GM12878 (cell line): ENCODE measurements at regions not wholly inside any gene's neighbourhood (a gene's known extent, or its start where the extent isn't known, plus 50 kb on each side); places are given as distances from the start of the nearest gene placed in this dataset.

Source experiments
- ATAC-seq: fragments of 200-7000 bp; cut with Tn5 transposase; 3 replicates; pipeline ENCODE4 v1.9.1; 2020; ENCODE audit warnings: mild to moderate bottlenecking, moderate library complexity
- BruUV-seq: library from RNA; stranded (reverse); fragments of 400-500 nt; replicated peaks from 2 replicates; lab custom pipeline; 2021; lab: Mats Ljungman, UMichigan
- CTCF ChIA-PET: fragments of 300-600 bp; sonication (Branson Sonifier 250); formaldehyde crosslinking; extraction: SDS; loops from one replicate; lab custom pipeline; 2021; ENCODE audit warnings: inconsistent platforms; lab: Yijun Ruan, JAX
- POLR2A ChIA-PET: fragments of 350-600 bp; formaldehyde crosslinking; extraction: SDS; loops from one replicate; lab custom pipeline; 2021; ENCODE audit warnings: inconsistent platforms; lab: Charles Lee
- RAD21 ChIA-PET: fragments of 300-600 bp; sonication (Branson Sonifier 250); formaldehyde crosslinking; loops from one replicate; lab custom pipeline; 2023; ENCODE audit warnings: antibody characterized with exemption; ENCODE audit not compliant: unreplicated experiment; lab: Charles Lee
- SMC1A ChIA-PET: fragments of 300-600 bp; sonication (Branson Sonifier 250); formaldehyde crosslinking; loops from one replicate; lab custom pipeline; 2023; ENCODE audit not compliant: unreplicated experiment, uncharacterized antibody; lab: Charles Lee
- DNase-seq: peaks from one replicate; pipeline ENCODE4 v3.0.0-alpha.2; 2011; ENCODE audit warnings: low read depth, low spot score
- FAIRE-seq: peaks from 3 replicates; lab custom pipeline; 2011; peaks lifted over from hg19 to GRCh38; lab: Jason Lieb, UNC
- H2AFZ ChIP-seq: 2 replicates; pipeline ENCODE4 v1.6.0; 2011; ENCODE audit warnings: low read depth, low read length, control low read depth; ENCODE audit not compliant: control insufficient read depth
- H3K27ac ChIP-seq: 2 replicates; pipeline ENCODE4 v1.5.1; 2011; ENCODE audit warnings: control low read depth; ENCODE audit not compliant: control insufficient read depth, insufficient read depth
- H3K27me3 ChIP-seq, 2 experiments: replicated peaks in 1 of 2; 2 replicates each; pipeline versions ENCODE4 v1.6.0 to v1.6.1; 2011; ENCODE audit warnings: low read length in 1 of 2; ENCODE audit not compliant: control insufficient read depth in 2 of 2, insufficient read depth in 2 of 2
- H3K36me3 ChIP-seq, 2 experiments: 2 replicates each; pipeline ENCODE4 v1.5.1; 2011; ENCODE audit warnings: low read length in 1 of 2; ENCODE audit not compliant: control insufficient read depth in 2 of 2, insufficient read depth in 2 of 2
- H3K4me1 ChIP-seq: 2 replicates; pipeline ENCODE4 v1.6.1; 2011; ENCODE audit warnings: mild to moderate bottlenecking, low read length, moderate library complexity, mixed read lengths; ENCODE audit not compliant: control insufficient read depth, insufficient read depth
- H3K4me2 ChIP-seq: 2 replicates; pipeline ENCODE4 v1.6.0; 2011; ENCODE audit warnings: control low read depth; ENCODE audit not compliant: control insufficient read depth, insufficient read depth
- H3K4me3 ChIP-seq: fragments of 200-600 bp; sonication (generic); 2 replicates; pipeline ENCODE4 v1.5.1; 2016
- H3K79me2 ChIP-seq: 2 replicates; pipeline ENCODE4 v1.6.0; 2011; ENCODE audit warnings: low read length; ENCODE audit not compliant: control insufficient read depth, insufficient read depth
- H3K9ac ChIP-seq: 2 replicates; pipeline ENCODE4 v1.8.0; 2011; ENCODE audit warnings: low read length, control low read depth, mixed read lengths; ENCODE audit not compliant: control insufficient read depth, insufficient read depth
- H3K9me3 ChIP-seq: replicated peaks from 3 replicates; pipeline ENCODE4 v1.5.1; 2011; ENCODE audit warnings: mild to moderate bottlenecking, low read length; ENCODE audit not compliant: control insufficient read depth, insufficient read depth
- H4K20me1 ChIP-seq: 2 replicates; pipeline ENCODE4 v1.6.0; 2011; ENCODE audit not compliant: control insufficient read depth, insufficient read depth
- ASH2L ChIP-seq: fragments of 300-600, 200-600 bp; sonication (generic); IDR thresholded peaks from 2 replicates; pipeline ENCODE4 v1.6.1; 2017; ENCODE audit warnings: low read depth, mild to moderate bottlenecking, borderline replicate concordance
- BHLHE40 ChIP-seq, 2 experiments: fragments of 450-650 bp in 1 of 2; IDR thresholded peaks; 2 replicates each; pipeline ENCODE4 v1.6.1; 2011 to 2017; ENCODE audit warnings: low read depth in 2 of 2, borderline replicate concordance in 1 of 2, improper control_type of control experiment in 1 of 2, low read length in 1 of 2, mild to moderate bottlenecking in 1 of 2
- JUNB ChIP-seq: IDR thresholded peaks from 2 replicates; pipeline ENCODE4 v1.6.1; 2016; ENCODE audit warnings: antibody characterized with exemption, mild to moderate bottlenecking
- NR2F1 ChIP-seq: fragments of 450-650 bp; conservative IDR thresholded peaks from 2 replicates; pipeline ENCODE4 v1.6.1; 2017; ENCODE audit warnings: mild to moderate bottlenecking
- PBX3 ChIP-seq: IDR thresholded peaks from 2 replicates; pipeline ENCODE4 v1.6.1; 2011; ENCODE audit warnings: mild to moderate bottlenecking, low read depth, low read length, moderate library complexity; ENCODE audit not compliant: insufficient replicate concordance
- PKNOX1 ChIP-seq: fragments of 450-650 bp; IDR thresholded peaks from 2 replicates; pipeline ENCODE4 v1.6.1; 2016; ENCODE audit warnings: mild to moderate bottlenecking
- RBBP5 ChIP-seq: fragments of 200-600 bp; sonication (generic); conservative IDR thresholded peaks from 2 replicates; pipeline ENCODE4 v1.6.1; 2016
- WGBS: methylation state at CpG from one replicate; pipeline ENCODE4 v1.1.6; 2016; ENCODE audit warnings: low lambda C conversion rate; ENCODE audit not compliant: insufficient replicate concordance, insufficient coverage; ENCODE audit errors: missing lambda C conversion rate; 5-methylcytosine and 5-hydroxymethylcytosine counted together
- in situ Hi-C: fragments of 300-500 bp; cut with MboI; formaldehyde crosslinking; loops from 9 replicates; pipeline ENCODE4 v1.14.3; 2018; ENCODE audit warnings: mixed read lengths
- intact Hi-C: fragments of 100-400 bp; cut with micrococcal nuclease; formaldehyde crosslinking; loops from one replicate; pipeline ENCODE4 v1.14.2; 2022; ENCODE audit not compliant: unreplicated experiment

DNA sequence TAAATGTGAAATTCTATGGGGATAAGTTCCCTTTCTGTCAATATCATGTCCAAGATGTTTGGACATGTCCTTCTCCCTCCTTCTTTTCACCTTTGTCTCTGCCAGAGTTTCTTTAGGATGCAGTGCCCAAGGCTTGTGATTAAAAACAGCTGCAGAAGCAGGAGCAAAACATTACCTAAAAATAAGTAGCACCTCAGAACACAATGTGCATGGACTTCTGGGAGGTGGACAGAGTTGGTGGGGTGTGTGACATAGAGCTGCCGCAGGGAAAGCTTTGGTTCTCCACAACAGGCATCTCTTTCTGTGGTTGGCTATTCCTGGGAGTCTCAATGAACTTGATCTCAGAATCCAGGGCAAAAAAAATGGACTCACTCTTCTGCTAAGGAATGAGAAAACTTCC lies 97.0 kb downstream of the SEC61B start:
- BruUV-seq, result no TSS peak

GRCh38 chr9:99322299-99322698 lies 100.2 kb downstream of the SEC61B start:
- Histone ChIP-seq H4K20me1 (no peaks in the 10 kb centered on the region), H3K4me2 (no peak overlapping the region), H3K27ac (no peak overlapping the region), H3K4me3 (no peak overlapping the region), H3K79me2 (no peaks in the 10 kb centered on the region), H3K27me3 (no peaks in the 10 kb centered on the region), H3K9ac (no peak overlapping the region), H3K4me1 (no peaks in the 10 kb centered on the region), H3K36me3 (no peaks in the 10 kb centered on the region), H2AFZ (no peak overlapping the region), H3K9me3 (no peaks in the 10 kb centered on the region)
- BruUV-seq, result no TSS peak
- ChIA-PET CTCF (interaction anchor here (0.5 to 1.7 kb wide), 7 partner anchors 9 to 562 kb away, joined by 3 to 6 read pairs (median 4); no protein-coding TSS in a partner anchor), RAD21 (interaction anchor here (1.0 kb wide), 1 partner anchor 13 kb away, joined by 3 read pairs; no protein-coding TSS in a partner anchor), POLR2A (interaction anchor here (0.6 kb wide), 1 partner anchor 73 kb away, joined by 3 read pairs; no protein-coding TSS in a partner anchor), SMC1A (interaction anchor here (0.8 to 2.7 kb wide), 6 partner anchors 13 to 481 kb away, joined by 3 to 9 read pairs (median 3); no protein-coding TSS in a partner anchor)
- DNase-seq (no peak), ATAC-seq (peak; percentile 56), FAIRE-seq (no peak)
- TF ChIP-seq JUNB (0 out of 2 replicates have a peak, but pooled peaks have one; percentile 8), ASH2L (no peak), PKNOX1 (peak; percentile 68), PBX3 (peak; percentile 58)
- in situ Hi-C loops (no loop called here), intact Hi-C loops (no loop called here)
- WGBS, result 20% methylated on average over 1 of the region's 1 CpG

More for the DNA sequence above, 97.0 kb downstream of the SEC61B start:
- no peak for TF ChIP-seq BHLHE40 (IDR thresholded peaks at IDR 0.05; ENCODE audit: borderline replicate concordance in 1 of 2, low read depth in 2 of 2, low read length in 1 of 2)
- no peak for TF ChIP-seq RBBP5
- TF ChIP-seq NR2F1, result no peak
- Histone ChIP-seq H4K20me1 (no peaks in the 10 kb centered on the region), H3K27ac (no peak overlapping the region), H3K9me3 (no peaks in the 10 kb centered on the region), H3K27me3 (no peaks in the 10 kb centered on the region), H3K4me1 (no peaks in the 10 kb centered on the region), H3K4me3 (no peak overlapping the region), H3K4me2 (no peak overlapping the region), H2AFZ (no peak overlapping the region), H3K36me3 (no peaks in the 10 kb centered on the region), H3K9ac (no peak overlapping the region), H3K79me2 (no peaks in the 10 kb centered on the region)
- DNase-seq (no peak), ATAC-seq (no peak), FAIRE-seq (no peak)
- ChIA-PET POLR2A (no interaction called here), CTCF (interaction anchor here (1.2 kb wide), 1 partner anchor 11 kb away, joined by 3 read pairs; no protein-coding TSS in a partner anchor), RAD21 (interaction anchor here (1.0 kb wide), 1 partner anchor 137 kb away, joined by 3 read pairs; no protein-coding TSS in a partner anchor), SMC1A (interaction anchor here (0.6 to 2.7 kb wide), 4 partner anchors 17 to 136 kb away, joined by 3 to 11 read pairs (median 3); no protein-coding TSS in a partner anchor)
- intact Hi-C loops (no loop called here), in situ Hi-C loops (no loop called here)
- WGBS, result 95% methylated on average over 1 of the region's 1 CpG
